Bronchial epithelial cell (primary cell): ENCODE measurements at regions not wholly inside any gene's neighbourhood (a gene's known extent, or its start where the extent isn't known, plus 50 kb on each side); places are given as distances from the start of the nearest gene placed in this dataset.

Experiments used
- DNase-seq: peaks from one replicate; pipeline ENCODE4 v3.0.0-alpha.2; 2010; ENCODE audit warnings: low read depth
- FAIRE-seq: peaks from 2 replicates; lab custom pipeline; 2011; peaks lifted over from hg19 to GRCh38; lab: Jason Lieb, UNC
- H3K27me3 ChIP-seq: 2 replicates; pipeline ENCODE4 v1.5.1; 2011; ENCODE audit warnings: low read length; ENCODE audit not compliant: control insufficient read depth, insufficient read depth
- H3K36me3 ChIP-seq: 2 replicates; pipeline ENCODE4 v1.5.1; 2011; ENCODE audit warnings: low read length; ENCODE audit not compliant: control insufficient read depth, insufficient read depth
- H3K4me3 ChIP-seq: 2 replicates; pipeline ENCODE4 v1.5.1; 2011; ENCODE audit warnings: mild to moderate bottlenecking, low read depth, low read length, control low read depth
- CTCF ChIP-seq: IDR thresholded peaks from 2 replicates; pipeline ENCODE4 v1.5.1; 2011; ENCODE audit warnings: mild to moderate bottlenecking, moderate library complexity, low read length, control low read depth, inconsistent platforms; ENCODE audit not compliant: insufficient read depth, severe bottlenecking

GRCh38 chr14:46480817-46481216 lies 170.8 kb downstream of the RPL10L start:
- FAIRE-seq (no peak), DNase-seq (no peak)
- Histone ChIP-seq H3K4me3 (no peak overlapping the region), H3K36me3 (no peaks in the 10 kb centered on the region), H3K27me3 (no peaks in the 10 kb centered on the region)
- TF ChIP-seq CTCF = no peak

DNA sequence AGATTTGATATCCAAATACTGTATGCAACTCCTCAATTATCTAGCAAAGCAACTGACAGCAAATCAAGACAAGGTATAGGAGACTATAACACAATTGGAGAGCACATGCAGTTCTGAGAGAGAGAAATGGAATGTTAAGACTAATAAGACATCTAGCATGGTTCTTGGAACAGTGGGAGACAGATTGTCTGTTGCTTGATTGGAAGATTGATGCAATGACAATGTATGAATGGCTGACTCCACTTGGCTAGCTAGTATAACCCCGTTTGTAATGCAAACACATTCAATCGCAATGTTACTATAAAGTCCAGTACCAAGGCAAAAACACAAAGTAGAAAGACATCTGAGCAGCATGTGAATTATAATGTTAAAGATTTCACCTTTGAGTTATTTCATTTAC lies 179.3 kb downstream of the RPL10L start:
- FAIRE-seq = no peak
- H3K27me3 ChIP-seq = no peaks in the 10 kb centered on the region
- H3K4me3 ChIP-seq = no peak overlapping the region
- no peak for DNase-seq
- no peaks in the 10 kb centered on the region for H3K36me3 ChIP-seq
- TF ChIP-seq CTCF = no peak

DNA sequence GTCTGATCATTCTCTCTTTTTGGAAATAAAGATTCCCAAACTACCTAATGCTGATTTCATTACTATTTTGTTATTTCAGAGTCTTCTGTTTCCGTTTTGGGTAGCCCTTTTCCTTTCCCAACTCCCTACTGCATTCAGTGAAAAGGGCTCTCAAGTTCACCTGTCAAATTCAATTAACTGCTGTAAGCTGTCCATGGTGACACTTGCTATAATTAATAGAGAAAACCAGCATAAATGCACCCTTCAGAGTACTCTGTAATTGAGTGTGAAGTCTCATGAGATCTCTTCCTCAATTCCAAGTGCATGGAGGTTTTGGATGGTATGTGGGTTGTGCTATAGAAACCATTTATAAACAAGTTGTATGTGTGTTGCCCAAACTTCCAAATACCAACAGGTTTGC lies 187.2 kb downstream of the RPL10L start:
- H3K4me3 ChIP-seq = no peak overlapping the region
- no peak for TF ChIP-seq CTCF
- no peak for FAIRE-seq
- no peak for DNase-seq
- no peaks in the 10 kb centered on the region for H3K27me3 ChIP-seq
- H3K36me3 ChIP-seq = no peaks in the 10 kb centered on the region

DNA sequence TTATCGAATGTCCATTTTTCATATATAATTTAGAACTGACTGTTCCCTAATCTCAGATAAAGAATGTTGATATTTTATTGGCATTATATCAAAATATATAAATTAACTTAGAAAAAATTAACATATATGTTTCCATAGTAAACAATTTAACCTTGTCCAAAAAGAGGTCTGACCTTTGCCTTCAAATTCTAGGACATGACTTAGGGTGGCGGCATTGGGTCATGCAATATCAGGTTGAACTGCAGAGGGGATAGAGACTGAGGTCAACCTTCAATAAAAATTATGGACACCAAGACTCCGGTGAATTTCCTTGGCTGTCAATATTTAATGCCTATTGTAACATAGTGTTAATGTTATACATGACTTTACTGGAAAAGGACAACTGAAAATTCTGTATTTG lies 199.8 kb downstream of the RPL10L start:
- H3K27me3 ChIP-seq = no peaks in the 10 kb centered on the region
- no peaks in the 10 kb centered on the region for H3K36me3 ChIP-seq
- no peak for FAIRE-seq
- no peak for TF ChIP-seq CTCF
- no peak overlapping the region for H3K4me3 ChIP-seq
- no peak for DNase-seq

- Histone ChIP-seq H3K27me3 (no peaks in the 10 kb centered on the region), H3K4me3 (no peak overlapping the region), H3K36me3 (no peaks in the 10 kb centered on the region)
- FAIRE-seq (no peak), DNase-seq (no peak)
- no peak for TF ChIP-seq CTCF
These were observed 206.9 kb downstream of the RPL10L start for GRCh38 chr14:46444666-46445065.

DNA sequence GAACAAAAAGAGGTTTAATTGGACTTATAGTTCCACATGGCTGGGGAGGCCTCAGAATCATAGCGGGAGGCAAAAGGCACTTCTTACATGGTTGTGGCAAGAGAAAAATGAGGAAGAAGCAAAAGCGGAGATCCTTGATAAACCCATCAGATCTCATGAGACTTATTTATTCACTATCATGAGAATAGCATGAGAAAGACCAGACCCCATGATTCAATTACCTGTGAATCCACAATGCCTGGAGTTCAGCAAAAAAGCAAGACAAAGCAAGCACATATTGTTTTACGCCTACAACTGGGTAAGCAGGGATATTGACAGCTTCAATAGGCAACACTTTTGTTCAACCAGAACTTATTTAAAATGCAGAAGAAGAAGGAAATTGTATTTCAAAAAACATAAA lies 218.2 kb downstream of the RPL10L start:
- DNase-seq = no peak
- Histone ChIP-seq H3K27me3 (no peaks in the 10 kb centered on the region), H3K36me3 (no peaks in the 10 kb centered on the region), H3K4me3 (no peak overlapping the region)
- TF ChIP-seq CTCF = no peak
- no peak for FAIRE-seq
